ENCODE measurements at regions not wholly inside any gene's neighbourhood (a gene's known extent, or its start where the extent isn't known, plus 50 kb on each side); places are given as distances from the start of the nearest gene placed in this dataset.

GRCh38 chr7:83876593-83876992, 227.7 kb upstream of the SEMA3E start:
- Histone ChIP-seq H3F3A (ENCODE audit: low read depth) (no peaks in the 10 kb centered on the region), H3K4me3 (no peak overlapping the region), H3K9ac (no peak overlapping the region), H4K20me1 (ENCODE audit: low read depth) (no peaks in the 10 kb centered on the region), H2AFZ (replicated peaks) (peak overlapping the region; percentile 52), H3K27ac (no peak overlapping the region), H3K36me3 (no peaks in the 10 kb centered on the region), H3K4me2 (no peak overlapping the region), H3K9me3 (ENCODE audit: low read depth) (no peaks in the 10 kb centered on the region), H3K4me1 (no peaks in the 10 kb centered on the region), H3K79me2 (ENCODE audit: low read depth) (no peaks in the 10 kb centered on the region), H3K27me3 (no peaks in the 10 kb centered on the region)
- TF ChIP-seq EZH2phosphoT487 (IDR thresholded peaks at IDR 0.05) (no peak), CTCF (IDR thresholded peaks at IDR 0.05) (no peak), EZH2 (IDR thresholded peaks at IDR 0.05) (no peak)
- DNase-seq (ENCODE audit: low spot score) = no peak
- Mint-ChIP-seq H3K4me3 (no peak overlapping the region), H3K27ac (no peak overlapping the region), H3K36me3 (no peaks in the 10 kb centered on the region), H3K27me3 (ENCODE audit: insufficient read depth, low read depth) (peaks cover 2% of the 10 kb centered on the region), H3K4me1 (peaks cover 7% of the 10 kb centered on the region), H3K9me3 (peaks cover 3% of the 10 kb centered on the region)

- H4K20me1 ChIP-seq (ENCODE audit: low read depth) = no peaks in the 10 kb centered on the region
- no peak overlapping the region for H3K4me3 Mint-ChIP-seq
- no peak overlapping the region for H3K27ac ChIP-seq
- DNase-seq (ENCODE audit: low spot score) = no peak
- H3K36me3 Mint-ChIP-seq = no peaks in the 10 kb centered on the region
- TF ChIP-seq CTCF (IDR thresholded peaks at IDR 0.05) (no peak), EZH2phosphoT487 (IDR thresholded peaks at IDR 0.05) (no peak), EZH2 (IDR thresholded peaks at IDR 0.05) (no peak)
- H3F3A ChIP-seq (ENCODE audit: low read depth) = no peaks in the 10 kb centered on the region
- no peak overlapping the region for H3K4me2 ChIP-seq
- H3K27me3 Mint-ChIP-seq (ENCODE audit: insufficient read depth, low read depth) = no peaks in the 10 kb centered on the region
- H3K4me1 Mint-ChIP-seq = peaks cover 14% of the 10 kb centered on the region
- H3K9me3 Mint-ChIP-seq = no peaks in the 10 kb centered on the region
- H3K27ac Mint-ChIP-seq = no peak overlapping the region
- no peak overlapping the region for H3K9ac ChIP-seq
- no peak overlapping the region for H2AFZ ChIP-seq (replicated peaks)
- no peaks in the 10 kb centered on the region for H3K79me2 ChIP-seq (ENCODE audit: low read depth)
- H3K27me3 ChIP-seq = no peaks in the 10 kb centered on the region
- no peaks in the 10 kb centered on the region for H3K9me3 ChIP-seq (ENCODE audit: low read depth)
- no peak overlapping the region for H3K4me3 ChIP-seq
- H3K36me3 ChIP-seq = no peaks in the 10 kb centered on the region
- H3K4me1 ChIP-seq = no peaks in the 10 kb centered on the region
These were observed 224.5 kb upstream of the SEMA3E start for GRCh38 chr7:83873459-83873858.

GRCh38 chr7:83872501-83872900, 223.6 kb upstream of the SEMA3E start:
- no peaks in the 10 kb centered on the region for H3K9me3 ChIP-seq (ENCODE audit: low read depth)
- H3K9ac ChIP-seq = no peak overlapping the region
- Mint-ChIP-seq H3K4me3 (no peak overlapping the region), H3K27ac (no peak overlapping the region), H3K36me3 (no peaks in the 10 kb centered on the region), H3K9me3 (no peaks in the 10 kb centered on the region), H3K27me3 (ENCODE audit: insufficient read depth, low read depth) (no peaks in the 10 kb centered on the region), H3K4me1 (peaks cover 14% of the 10 kb centered on the region)
- H3K27ac ChIP-seq = no peak overlapping the region
- H3F3A ChIP-seq (ENCODE audit: low read depth) = no peaks in the 10 kb centered on the region
- no peak overlapping the region for H3K4me2 ChIP-seq
- no peaks in the 10 kb centered on the region for H4K20me1 ChIP-seq (ENCODE audit: low read depth)
- TF ChIP-seq EZH2 (IDR thresholded peaks at IDR 0.05) = no peak
- no peaks in the 10 kb centered on the region for H3K27me3 ChIP-seq
- H3K79me2 ChIP-seq (ENCODE audit: low read depth) = no peaks in the 10 kb centered on the region
- no peak for DNase-seq (ENCODE audit: low spot score)
- H3K36me3 ChIP-seq = no peaks in the 10 kb centered on the region
- H2AFZ ChIP-seq (replicated peaks) = no peak overlapping the region
- no peaks in the 10 kb centered on the region for H3K4me1 ChIP-seq
- no peak overlapping the region for H3K4me3 ChIP-seq

GRCh38 chr7:83870515-83870914, 221.6 kb upstream of the SEMA3E start:
- Mint-ChIP-seq H3K9me3 (no peaks in the 10 kb centered on the region), H3K27me3 (ENCODE audit: insufficient read depth, low read depth) (no peaks in the 10 kb centered on the region), H3K36me3 (no peaks in the 10 kb centered on the region), H3K4me1 (peaks cover 14% of the 10 kb centered on the region), H3K27ac (no peak overlapping the region), H3K4me3 (no peak overlapping the region)
- Histone ChIP-seq H3K36me3 (no peaks in the 10 kb centered on the region), H3K27ac (no peak overlapping the region), H3K79me2 (ENCODE audit: low read depth) (no peaks in the 10 kb centered on the region), H3K27me3 (no peaks in the 10 kb centered on the region), H2AFZ (replicated peaks) (no peak overlapping the region), H4K20me1 (ENCODE audit: low read depth) (no peaks in the 10 kb centered on the region), H3K4me1 (no peaks in the 10 kb centered on the region), H3K4me3 (no peak overlapping the region), H3F3A (ENCODE audit: low read depth) (no peaks in the 10 kb centered on the region), H3K9me3 (ENCODE audit: low read depth) (no peaks in the 10 kb centered on the region), H3K9ac (no peak overlapping the region), H3K4me2 (no peak overlapping the region)
- no peak for TF ChIP-seq EZH2phosphoT487 (IDR thresholded peaks at IDR 0.05)
- no peak for TF ChIP-seq EZH2 (IDR thresholded peaks at IDR 0.05)
- no peak for TF ChIP-seq CTCF (IDR thresholded peaks at IDR 0.05)
- DNase-seq (ENCODE audit: low spot score) = peak; percentile 10

Data from neural progenitor cell (in vitro differentiated cells).